NB4 (cell line): ENCODE measurements at regions not wholly inside any gene's neighbourhood (a gene's known extent, or its start where the extent isn't known, plus 50 kb on each side); places are given as distances from the start of the nearest gene placed in this dataset.

Source experiments
- CTCF ChIP-seq: IDR thresholded peaks from one replicate; pipeline ENCODE4 v1.5.1; 2012; ENCODE audit warnings: low read depth, low read length
- MAX ChIP-seq: IDR thresholded peaks from 2 replicates; pipeline ENCODE4 v1.6.1; 2011; ENCODE audit warnings: low read depth, low read length

- TF ChIP-seq CTCF (no peak), MAX (no peak)
Measured at GRCh38 chr9:74275872-74276508, 221.1 kb upstream of the RORB start.
